Peyer's patch (tissue), 4 donors: ENCODE measurements at regions not wholly inside any gene's neighbourhood (a gene's known extent, or its start where the extent isn't known, plus 50 kb on each side); places are given as distances from the start of the nearest gene placed in this dataset.

Source experiments
- DNase-seq, 3 donors: peaks; one replicate each; pipeline ENCODE4 v3.0.0-alpha.2; 2017 to 2019
- H3K27ac ChIP-seq, 4 donors: fragments of 200-600 bp; sonication (generic); one replicate each; pipeline ENCODE4 v1.5.1; 2016 to 2019
- H3K27me3 ChIP-seq, 2 donors: fragments of 200-600 bp; sonication (generic); one replicate each; pipeline ENCODE4 v1.5.1; 2019
- H3K36me3 ChIP-seq, 3 donors: fragments of 200-600 bp; sonication (generic); one replicate each; pipeline ENCODE4 v1.5.1; 2016 to 2019
- H3K4me1 ChIP-seq, 4 donors: fragments of 200-600 bp; sonication (generic); one replicate each; pipeline ENCODE4 v1.5.1; 2016 to 2019
- H3K4me3 ChIP-seq, 4 donors: fragments of 200-600 bp; sonication (generic); 1 replicate in 3 of 4; 2 replicates in 1 of 4; pipeline ENCODE4 v1.5.1; 2016 to 2019; ENCODE audit warnings: mild to moderate bottlenecking in 1 of 4
- H3K9me3 ChIP-seq, 4 donors: fragments of 200-600 bp; sonication (generic); one replicate each; pipeline ENCODE4 v1.5.1; 2016 to 2019; ENCODE audit warnings: mild to moderate bottlenecking in 1 of 4
- POLR2A ChIP-seq, 2 donors: fragments of 450-650 bp; IDR thresholded peaks; one replicate each; pipeline ENCODE4 v1.5.1; 2017; ENCODE audit warnings: antibody characterized with exemption in 2 of 2, mild to moderate bottlenecking in 2 of 2, moderate library complexity in 2 of 2
- TF ChIP-seq, protein P1 (sequence below), 6 experiments: fragments of 450-650 bp in 4 of 6; fragments of 200-600 bp in 2 of 6; sonication (generic) in 1 of 6; IDR thresholded peaks; one replicate each; pipeline ENCODE4 v1.5.1; 2017 to 2019; ENCODE audit warnings: antibody characterized with exemption in 6 of 6, mild to moderate bottlenecking in 3 of 6, moderate library complexity in 1 of 6

DNA sequence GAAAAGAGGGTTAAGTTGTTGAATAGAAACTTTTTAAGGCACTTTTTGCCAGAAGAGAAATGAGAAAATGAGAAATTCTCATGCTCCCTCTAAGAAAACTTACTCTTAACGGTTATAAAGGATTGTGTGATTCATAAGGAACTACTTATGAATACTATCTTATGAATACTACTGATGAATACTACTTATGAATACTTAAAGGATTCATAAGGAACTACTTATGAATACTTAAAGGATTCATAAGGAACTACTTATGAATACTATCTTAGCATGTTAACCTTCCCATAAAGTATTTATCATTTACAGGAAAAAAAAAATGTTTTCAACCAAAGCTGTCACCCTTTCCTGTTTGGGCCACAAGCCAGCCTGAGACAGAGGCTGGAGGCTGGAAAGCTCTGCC, 53.1 kb upstream of the UCN3 start:
- no peak overlapping the region for H3K27ac ChIP-seq
- no peaks in the 10 kb centered on the region for H3K27me3 ChIP-seq
- no peak for DNase-seq
- TF ChIP-seq, protein P1, sequence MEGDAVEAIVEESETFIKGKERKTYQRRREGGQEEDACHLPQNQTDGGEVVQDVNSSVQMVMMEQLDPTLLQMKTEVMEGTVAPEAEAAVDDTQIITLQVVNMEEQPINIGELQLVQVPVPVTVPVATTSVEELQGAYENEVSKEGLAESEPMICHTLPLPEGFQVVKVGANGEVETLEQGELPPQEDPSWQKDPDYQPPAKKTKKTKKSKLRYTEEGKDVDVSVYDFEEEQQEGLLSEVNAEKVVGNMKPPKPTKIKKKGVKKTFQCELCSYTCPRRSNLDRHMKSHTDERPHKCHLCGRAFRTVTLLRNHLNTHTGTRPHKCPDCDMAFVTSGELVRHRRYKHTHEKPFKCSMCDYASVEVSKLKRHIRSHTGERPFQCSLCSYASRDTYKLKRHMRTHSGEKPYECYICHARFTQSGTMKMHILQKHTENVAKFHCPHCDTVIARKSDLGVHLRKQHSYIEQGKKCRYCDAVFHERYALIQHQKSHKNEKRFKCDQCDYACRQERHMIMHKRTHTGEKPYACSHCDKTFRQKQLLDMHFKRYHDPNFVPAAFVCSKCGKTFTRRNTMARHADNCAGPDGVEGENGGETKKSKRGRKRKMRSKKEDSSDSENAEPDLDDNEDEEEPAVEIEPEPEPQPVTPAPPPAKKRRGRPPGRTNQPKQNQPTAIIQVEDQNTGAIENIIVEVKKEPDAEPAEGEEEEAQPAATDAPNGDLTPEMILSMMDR (IDR thresholded peaks at IDR 0.05), result no peak
- no peak for TF ChIP-seq POLR2A (IDR thresholded peaks at IDR 0.05)
- H3K4me1 ChIP-seq, result no peaks in the 10 kb centered on the region
- H3K9me3 ChIP-seq, result no peaks in the 10 kb centered on the region
- H3K4me3 ChIP-seq, result no peak overlapping the region
- H3K36me3 ChIP-seq, result no peaks in the 10 kb centered on the region

GRCh38 chr10:5314840-5315239, 49.9 kb upstream of the UCN3 start:
- Histone ChIP-seq H3K27me3 (no peaks in the 10 kb centered on the region), H3K4me3 (no peak overlapping the region), H3K36me3 (no peaks in the 10 kb centered on the region), H3K9me3 (no peaks in the 10 kb centered on the region), H3K4me1 (no peaks in the 10 kb centered on the region), H3K27ac (no peak overlapping the region)
- DNase-seq, result no peak
- TF ChIP-seq, protein P1 (IDR thresholded peaks at IDR 0.05), result no peak
- TF ChIP-seq POLR2A (IDR thresholded peaks at IDR 0.05), result no peak
